HG03354 (cell line): ENCODE measurements at regions not wholly inside any gene's neighbourhood (a gene's known extent, or its start where the extent isn't known, plus 50 kb on each side); places are given as distances from the start of the nearest gene placed in this dataset.
"Not testable (repeated sequence)": the region's sequence is repeated elsewhere in the genome, so short reads cannot be mapped to it uniquely, and the experiment has no call there.

Source experiments
- ATAC-seq: cut with Tn5 transposase; IDR thresholded peaks from one replicate; pipeline ENCODE4 v1.9.1; 2021; ENCODE audit warnings: mild to moderate bottlenecking; ENCODE audit not compliant: unreplicated experiment, poor library complexity, severe bottlenecking

GRCh38 chr10:36583690-36584089 is 541.7 kb upstream of the ANKRD30A start:
- no peak for ATAC-seq

- no peak for ATAC-seq
Observed at GRCh38 chr10:36581237-36581636, 544.2 kb upstream of the ANKRD30A start.

- ATAC-seq, result no peak
Observed at GRCh38 chr10:36578306-36578705, 547.1 kb upstream of the ANKRD30A start.

- ATAC-seq, result no peak
Observed at GRCh38 chr10:36577126-36577525, 548.3 kb upstream of the ANKRD30A start.

GRCh38 chr10:36574207-36574606 is 551.2 kb upstream of the ANKRD30A start:
- ATAC-seq, result no peak

- no peak for ATAC-seq
Observed at GRCh38 chr10:36573246-36573645, 552.2 kb upstream of the ANKRD30A start.

GRCh38 chr10:36564433-36564832 is 561.0 kb upstream of the ANKRD30A start:
- no peak for ATAC-seq

GRCh38 chr10:36559412-36560400 is 565.7 kb upstream of the ANKRD30A start:
- ATAC-seq, result no peak

GRCh38 chr10:36556468-36556867 is 568.9 kb upstream of the ANKRD30A start:
- ATAC-seq, result no peak

- no peak for ATAC-seq
Observed at GRCh38 chr10:36555036-36555435, 570.4 kb upstream of the ANKRD30A start.

- ATAC-seq, result no peak
Observed at GRCh38 chr10:36547965-36548364, 577.4 kb upstream of the ANKRD30A start.

- ATAC-seq, result no peak
Observed at GRCh38 chr10:36542493-36542892, 582.9 kb upstream of the ANKRD30A start.

- ATAC-seq, result no peak
Observed at GRCh38 chr10:36540611-36541010, 584.8 kb upstream of the ANKRD30A start.

GRCh38 chr10:36538953-36539586 is 586.3 kb upstream of the ANKRD30A start:
- no peak for ATAC-seq

GRCh38 chr10:36534471-36535002 is 590.9 kb upstream of the ANKRD30A start:
- peak; percentile 100 for ATAC-seq

- no peak for ATAC-seq
Observed at GRCh38 chr10:36533861-36534260, 591.5 kb upstream of the ANKRD30A start.

- ATAC-seq, result no peak
Observed at GRCh38 chr10:36533316-36533715, 592.1 kb upstream of the ANKRD30A start.

GRCh38 chr10:36531621-36532020 is 593.8 kb upstream of the ANKRD30A start:
- no peak for ATAC-seq

GRCh38 chr10:36526033-36526432 is 599.4 kb upstream of the ANKRD30A start:
- ATAC-seq, result no peak

- ATAC-seq, result not testable (repeated sequence)
Observed at GRCh38 chr10:36524126-36524525, 601.3 kb upstream of the ANKRD30A start.

GRCh38 chr10:36519909-36520308 is 605.5 kb upstream of the ANKRD30A start:
- ATAC-seq, result no peak
